CD4-positive, alpha-beta T cell treated with Interleukin-21 for 1 hour (primary cell): ENCODE measurements at regions not wholly inside any gene's neighbourhood (a gene's known extent, or its start where the extent isn't known, plus 50 kb on each side); places are given as distances from the start of the nearest gene placed in this dataset.

ENCODE experiments used
- DNase-seq: peaks from one replicate; pipeline ENCODE4 v3.0.0-alpha.2; 2020

DNA sequence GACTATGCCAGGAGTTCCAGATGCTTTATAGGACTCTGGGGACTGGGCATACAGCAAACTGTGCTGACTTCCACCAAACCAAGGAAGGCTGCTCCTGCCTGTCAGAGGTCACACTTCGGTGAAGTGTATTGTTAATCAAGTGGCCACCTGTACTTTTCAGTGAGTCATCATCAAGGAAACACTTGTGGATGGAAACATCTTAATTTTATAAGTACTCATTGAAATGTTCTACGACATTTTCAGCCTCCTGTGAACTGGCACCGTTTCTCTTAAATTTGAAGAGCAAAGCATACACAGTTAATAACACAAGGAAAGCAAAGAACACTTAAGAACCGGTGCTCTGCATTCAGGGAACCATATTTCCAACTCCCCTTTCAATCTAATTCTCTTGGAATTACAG, 801.7 kb upstream of the DPPA4 start:
- DNase-seq, result no peak

DNA sequence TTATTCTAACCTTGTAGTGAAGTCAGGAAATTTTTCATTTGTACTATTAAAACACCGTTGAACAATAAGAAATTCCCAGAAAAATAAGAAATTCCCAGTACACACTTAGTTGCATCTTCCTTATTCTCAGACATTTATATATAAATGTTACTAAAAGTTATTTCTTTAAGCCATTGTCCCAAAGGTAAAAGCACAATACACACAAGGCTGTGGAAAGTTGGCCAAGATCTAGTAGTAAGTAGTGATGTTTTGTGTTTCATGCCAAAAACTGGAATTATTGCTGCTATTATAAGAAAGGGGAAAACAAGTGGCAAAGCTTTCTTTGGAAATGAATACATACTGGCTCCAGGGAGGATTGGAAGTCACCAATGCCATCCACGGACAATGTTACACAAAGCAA, 802.5 kb upstream of the DPPA4 start:
- DNase-seq, result no peak

DNA sequence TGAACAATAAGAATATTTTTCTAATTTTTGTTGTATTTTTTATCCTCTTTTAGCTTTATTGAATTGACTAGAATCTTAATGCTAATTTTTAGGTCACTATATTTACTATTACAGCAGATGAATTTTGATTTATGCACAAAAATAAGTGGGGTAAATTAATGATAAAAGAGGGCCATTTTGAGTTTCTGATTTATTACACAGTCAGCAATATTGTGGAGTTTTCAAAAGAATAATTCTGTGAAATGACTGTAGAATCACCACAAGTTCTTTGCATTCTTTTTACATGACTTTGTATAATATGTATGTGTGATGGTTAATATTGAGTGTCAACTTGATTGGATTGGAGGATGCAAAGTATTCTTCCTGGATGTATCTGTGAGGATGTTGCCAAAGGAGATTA, 812.4 kb upstream of the DPPA4 start:
- no peak for DNase-seq

DNA sequence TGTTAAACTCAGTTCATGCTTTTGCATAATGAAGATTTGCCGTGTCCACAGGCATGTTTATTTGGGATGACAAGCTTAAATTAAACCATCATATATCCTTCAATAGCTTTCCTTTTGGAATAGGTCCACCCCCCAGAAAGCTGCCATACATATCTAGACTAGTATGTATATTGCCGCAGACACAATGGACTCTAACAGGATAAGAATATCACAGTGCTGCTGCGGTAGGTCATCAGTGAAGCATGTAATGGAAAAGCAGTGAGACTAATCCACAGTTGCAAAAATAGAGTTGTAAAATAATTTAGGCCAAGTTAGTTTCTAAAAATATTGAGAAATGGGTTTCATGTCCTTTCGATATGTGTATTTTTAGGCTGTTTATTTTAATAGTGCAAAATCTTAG, 819.9 kb upstream of the DPPA4 start:
- no peak for DNase-seq

DNA sequence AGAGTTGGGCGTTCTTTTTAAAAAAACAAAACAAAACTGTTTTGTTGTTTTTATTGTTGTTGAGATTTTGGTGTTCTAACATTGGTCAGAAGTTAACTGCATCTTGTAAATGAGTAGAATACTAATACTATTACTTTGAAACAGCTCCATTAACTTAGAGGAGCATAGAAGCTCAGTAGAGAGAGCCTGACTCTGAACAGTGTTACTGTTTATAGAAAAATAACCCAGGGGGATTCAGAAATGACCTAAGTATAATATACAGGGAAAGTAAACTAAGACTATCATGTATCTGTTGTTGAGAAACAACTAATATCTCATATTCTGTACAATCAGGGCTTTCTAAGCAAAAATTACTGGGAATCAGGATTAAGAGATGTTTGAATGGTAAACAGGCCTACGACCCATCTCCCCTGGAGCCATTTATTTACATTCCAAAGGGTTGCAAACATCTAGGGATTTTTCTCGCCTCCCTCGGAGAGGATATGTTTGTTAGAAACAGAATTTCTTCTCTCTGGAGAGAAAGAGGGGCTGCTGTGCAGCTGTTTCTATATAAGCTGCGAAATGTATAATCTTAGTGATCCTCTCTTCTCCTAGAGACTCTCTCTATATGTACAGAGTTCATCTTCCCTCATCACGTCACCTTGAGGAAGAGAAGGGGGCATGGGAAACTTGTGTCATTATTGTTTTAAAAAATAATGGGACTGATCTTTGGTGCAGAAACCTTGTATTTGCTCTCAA, 827.5 kb upstream of the DPPA4 start:
- DNase-seq, result no peak

DNA sequence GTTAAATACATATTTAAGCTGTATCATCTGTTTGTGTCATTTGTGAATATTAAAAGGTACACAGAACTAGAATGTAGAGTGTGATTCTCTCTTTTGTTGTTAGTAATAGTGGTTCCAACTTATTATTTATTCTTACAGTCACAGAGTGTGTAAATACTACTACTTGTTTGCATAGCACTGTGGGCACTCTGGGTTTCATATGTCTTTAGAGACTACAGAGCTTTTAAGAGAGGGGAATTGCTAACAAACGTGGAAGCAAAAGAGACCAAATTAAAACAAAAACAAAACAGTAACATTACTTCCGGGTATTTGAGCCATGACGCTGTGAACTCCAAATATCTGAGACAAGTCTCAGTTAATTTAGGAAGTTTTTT, 828.0 kb upstream of the DPPA4 start:
- no peak for DNase-seq

DNA sequence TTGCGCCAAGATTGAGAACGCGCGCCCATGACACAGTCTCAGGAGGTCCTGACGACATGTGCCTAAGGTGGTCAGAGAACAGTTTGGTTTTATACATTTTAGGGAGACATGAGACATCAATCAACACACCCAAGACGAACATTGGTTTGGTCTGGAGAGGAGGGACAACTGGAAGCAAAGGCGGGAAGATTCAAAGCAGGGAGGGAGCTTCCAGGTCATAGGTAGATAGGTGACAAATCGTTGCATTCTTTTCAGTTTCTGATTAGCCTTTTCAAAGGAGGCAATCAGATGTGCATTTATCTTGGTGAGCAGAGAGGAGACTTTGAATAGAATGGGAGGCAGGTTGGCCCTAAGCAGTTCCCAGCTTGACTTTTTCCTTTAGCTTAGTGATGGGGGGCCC, 828.4 kb upstream of the DPPA4 start:
- no peak for DNase-seq

DNA sequence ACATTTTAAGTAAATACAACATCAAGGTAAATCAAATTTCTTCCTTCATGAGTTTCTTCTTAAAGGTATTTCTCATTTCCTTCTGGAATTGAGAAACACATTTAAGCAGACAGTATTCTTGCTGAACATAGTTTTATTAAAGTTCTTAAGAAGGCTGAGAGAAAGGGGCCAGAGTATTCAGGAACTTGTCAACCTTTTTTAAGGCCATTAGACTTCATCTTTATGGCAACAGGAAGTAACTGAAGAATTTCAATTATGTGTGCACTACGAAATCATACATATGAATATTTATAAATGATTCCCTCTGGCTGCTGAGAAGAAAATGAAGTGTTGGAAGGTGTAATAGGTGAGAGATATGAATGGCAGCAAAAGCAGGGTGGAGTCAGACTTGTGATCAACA, 829.4 kb upstream of the DPPA4 start:
- no peak for DNase-seq

DNA sequence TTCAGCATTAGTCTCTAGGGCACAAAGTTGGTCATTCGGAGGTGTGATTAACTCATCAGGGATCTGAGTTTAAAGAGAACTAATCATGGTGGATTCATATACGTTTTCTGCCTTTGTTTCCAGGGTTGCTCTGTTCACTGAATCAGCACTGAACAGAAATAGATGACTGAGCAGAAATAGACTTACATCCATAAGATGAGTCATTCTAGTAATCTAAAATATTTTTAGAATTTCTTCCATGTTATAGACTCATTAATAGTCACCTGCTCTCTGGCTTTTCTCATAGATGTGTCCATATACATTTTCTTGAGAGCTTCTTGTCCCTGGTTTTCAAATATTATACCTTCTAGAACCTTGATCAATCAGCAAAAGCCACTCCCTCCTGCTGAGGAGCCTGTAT, 837.6 kb upstream of the DPPA4 start:
- no peak for DNase-seq

DNA sequence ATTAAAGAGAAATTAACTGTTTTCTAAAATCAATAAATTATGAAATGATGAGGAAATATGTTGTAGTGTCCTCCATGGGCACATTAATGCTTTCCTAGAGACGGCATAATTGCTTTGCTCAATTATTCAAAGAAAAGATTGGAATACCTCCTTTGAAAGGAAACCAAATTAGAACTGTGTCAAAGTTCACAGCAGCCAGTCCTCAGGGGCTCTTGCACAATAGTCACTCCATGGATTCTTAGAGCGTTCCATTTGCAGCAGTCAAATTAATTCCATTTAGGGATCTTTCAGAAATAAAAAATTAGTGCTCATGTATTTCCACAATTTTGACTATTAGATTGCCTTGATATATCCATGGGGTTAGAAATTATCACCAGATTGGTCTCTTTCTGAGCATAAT, 841.6 kb upstream of the DPPA4 start:
- no peak for DNase-seq

DNA sequence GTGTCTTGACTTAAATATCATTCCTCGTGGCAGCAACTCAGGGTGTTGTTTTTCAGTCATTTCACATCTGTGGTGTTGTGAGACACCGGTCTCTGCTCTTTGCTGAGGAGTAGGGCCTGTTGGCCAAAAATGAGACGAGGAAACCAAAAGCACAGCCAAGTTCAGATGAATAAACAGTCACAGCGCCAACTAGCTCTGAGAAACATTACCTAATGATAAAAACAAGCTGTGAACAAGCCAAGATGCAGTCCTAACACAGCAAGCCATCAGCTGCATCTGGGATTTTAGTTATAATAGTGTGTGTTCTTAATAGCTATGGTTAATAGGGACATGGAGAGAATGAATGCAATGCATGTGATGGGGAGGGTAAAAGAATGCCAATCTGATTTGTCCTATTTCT, 843.4 kb upstream of the DPPA4 start:
- DNase-seq, result no peak

DNA sequence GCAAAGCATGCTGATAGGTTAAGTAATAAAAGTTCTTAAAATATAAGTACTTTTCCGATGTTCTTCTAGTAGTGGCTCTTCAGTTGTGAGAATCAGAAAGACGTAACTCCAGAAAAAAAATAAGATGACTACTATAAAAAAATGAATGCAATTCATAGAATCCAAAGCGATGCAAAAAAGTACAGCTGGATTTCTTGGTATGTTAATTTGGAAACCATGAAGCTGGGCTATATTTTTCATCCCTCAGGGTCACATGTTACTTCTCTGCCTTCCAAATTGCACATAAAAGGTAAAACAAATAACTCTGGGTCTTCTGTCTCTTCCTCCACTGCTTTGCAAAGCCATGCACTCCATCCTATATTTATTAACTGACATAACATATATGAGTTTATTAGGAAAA, 843.9 kb upstream of the DPPA4 start:
- no peak for DNase-seq

DNA sequence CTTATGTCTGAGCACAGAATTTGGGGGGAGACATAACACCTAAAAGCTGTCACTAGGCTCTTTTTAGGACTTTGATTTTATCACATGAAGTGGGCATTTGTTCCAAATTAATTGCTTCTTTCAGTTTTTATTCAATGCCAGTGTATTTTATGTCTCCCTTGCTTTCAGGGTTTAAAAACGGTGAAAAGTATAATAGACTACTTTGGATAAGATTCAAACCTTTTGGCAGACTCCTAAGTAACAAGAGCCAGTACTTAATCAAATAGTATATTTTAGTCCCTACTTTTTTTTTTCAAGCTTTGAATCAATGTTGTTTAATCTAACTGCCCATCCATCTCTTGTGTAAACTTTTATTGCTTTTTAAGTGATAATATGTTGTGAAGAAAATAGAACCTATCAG, 847.2 kb upstream of the DPPA4 start:
- DNase-seq, result no peak

DNA sequence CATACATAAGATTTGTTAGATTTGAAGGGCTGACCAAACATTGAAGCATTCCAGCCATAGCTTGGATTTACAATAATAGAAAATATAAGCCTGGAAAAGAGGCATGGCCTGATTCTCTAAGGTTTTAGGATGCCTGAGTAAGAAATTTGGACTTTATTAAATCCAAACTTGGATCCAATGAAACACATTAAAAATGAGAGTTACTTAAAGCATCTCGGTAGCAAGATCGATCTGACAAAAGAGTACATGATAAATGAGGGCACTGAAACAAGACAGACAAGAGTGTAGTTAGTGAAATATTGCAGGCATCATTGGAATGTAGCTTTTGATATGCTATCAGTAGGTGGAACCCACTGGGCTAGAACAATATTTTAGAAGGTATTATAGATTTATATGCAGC, 855.7 kb upstream of the DPPA4 start:
- no peak for DNase-seq

DNA sequence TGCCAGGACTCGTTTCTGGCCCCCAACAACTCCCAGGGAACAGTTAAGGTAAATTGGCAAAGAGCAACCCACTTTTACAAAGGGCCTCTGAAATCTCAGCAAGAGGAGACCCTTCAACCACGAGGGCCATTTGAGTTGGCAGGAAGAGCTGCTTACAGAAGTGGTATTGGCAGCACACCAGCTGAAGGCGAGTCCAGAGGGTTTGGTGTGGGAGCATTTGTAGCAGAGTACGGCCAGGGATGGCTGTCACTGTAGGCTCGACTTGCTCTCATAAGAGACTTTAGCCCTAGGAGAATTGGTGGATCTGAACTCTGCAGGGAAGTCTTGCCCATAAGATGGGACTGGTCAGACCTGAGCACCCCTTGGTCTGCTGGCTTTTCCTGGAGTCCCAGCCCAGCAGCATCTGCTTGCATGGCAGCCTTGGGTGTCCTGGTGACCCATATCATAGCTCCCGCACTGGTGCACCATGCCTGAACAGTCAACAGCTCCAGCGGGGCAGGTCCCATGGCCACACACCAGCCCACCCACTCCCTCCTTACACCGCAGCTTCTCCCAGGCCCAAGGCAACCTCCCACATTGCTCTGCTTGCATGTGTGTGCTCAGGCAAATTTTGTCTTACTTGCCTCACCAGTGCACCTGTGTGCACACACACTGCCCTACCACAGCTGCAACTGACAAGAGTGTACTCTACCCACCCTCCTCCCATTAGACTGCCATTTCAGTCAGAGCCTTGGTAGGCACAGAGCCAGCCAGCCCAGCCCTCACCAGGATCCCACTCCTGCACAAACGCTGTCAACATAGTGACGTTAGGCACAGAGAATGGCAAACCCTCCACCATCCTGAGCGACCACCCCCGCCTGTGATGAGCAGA, 861.6 kb upstream of the DPPA4 start:
- DNase-seq, result no peak

DNA sequence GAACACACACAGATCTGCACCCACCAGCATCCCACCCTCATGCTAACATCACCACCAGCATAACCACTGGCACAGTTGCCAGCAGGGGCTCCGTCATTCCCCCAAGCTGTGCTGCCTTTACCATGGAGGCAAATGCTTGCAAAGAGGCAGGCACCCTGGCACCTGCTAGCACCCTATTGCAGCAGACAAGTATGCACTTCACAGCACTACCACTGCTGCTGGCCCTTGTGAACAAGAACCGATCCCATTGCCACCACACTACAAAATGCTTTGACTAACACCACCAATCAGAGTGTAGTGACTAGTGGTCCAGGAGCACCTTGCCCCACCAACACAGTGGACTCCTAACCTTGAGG, 862.2 kb upstream of the DPPA4 start:
- no peak for DNase-seq

DNA sequence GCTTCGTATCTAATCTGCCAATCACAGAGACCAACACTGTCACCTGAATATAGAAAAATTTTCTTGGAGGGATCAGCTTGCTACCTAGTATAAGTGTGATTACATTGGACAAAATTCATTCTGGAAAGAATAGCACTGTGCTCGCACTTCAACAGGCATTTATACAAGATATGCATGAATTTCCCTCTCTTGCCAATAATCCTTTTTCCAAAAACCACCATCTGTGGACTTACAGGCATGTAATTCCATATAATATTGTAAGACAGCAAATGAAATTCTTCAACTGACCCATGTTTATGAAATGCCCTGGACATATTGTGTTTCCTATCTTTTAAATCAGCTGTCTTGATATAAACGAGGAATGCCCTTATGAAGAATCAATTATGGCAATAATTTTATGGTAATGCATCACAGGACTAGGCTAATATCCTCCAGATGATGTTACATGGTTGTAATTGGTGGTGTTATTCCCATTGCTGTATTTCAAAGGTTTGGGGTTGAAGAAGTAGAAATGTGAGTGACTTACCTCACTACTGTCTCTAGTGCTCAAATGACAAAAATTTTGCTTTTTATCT, 861.4 kb upstream of the NECTIN3 start:
- no peak for DNase-seq

DNA sequence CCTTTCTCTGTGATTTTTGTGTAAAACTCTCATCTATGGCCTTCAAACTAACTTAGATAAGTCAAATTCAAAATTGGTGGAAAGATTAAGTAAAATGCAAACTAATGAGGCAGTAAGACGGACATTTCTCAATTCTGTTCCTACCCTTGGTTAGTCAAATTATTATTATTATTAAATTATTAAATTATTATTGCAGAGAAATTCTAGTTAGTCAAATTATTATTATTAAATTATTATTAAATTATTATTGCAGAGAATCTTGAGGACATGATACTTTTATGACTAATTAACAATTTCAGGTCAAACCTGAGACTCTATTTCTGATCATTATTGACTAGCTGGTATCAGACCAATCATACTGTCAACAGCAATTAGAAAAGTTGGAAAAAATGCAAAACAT, 845.0 kb upstream of the NECTIN3 start:
- no peak for DNase-seq

DNA sequence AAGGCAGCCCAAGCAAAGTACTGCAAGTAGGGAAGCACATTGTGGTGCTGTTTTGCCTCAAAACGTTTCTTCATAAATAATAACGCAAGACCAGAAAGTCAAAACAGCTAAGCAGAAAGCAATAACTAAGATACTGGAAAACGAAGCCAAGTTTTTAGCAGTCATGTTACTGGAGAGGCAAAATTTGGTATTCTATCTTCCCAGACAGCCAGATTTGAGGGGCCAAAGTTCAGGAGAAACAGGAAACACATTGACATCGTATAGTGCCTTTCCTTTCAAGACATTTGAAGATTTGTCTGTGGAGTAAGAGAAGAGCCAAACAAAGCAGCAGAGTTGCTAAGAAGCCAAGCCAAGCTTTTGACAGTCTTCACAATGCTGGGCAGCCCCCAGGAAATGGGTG, 843.6 kb upstream of the NECTIN3 start:
- DNase-seq, result no peak

DNA sequence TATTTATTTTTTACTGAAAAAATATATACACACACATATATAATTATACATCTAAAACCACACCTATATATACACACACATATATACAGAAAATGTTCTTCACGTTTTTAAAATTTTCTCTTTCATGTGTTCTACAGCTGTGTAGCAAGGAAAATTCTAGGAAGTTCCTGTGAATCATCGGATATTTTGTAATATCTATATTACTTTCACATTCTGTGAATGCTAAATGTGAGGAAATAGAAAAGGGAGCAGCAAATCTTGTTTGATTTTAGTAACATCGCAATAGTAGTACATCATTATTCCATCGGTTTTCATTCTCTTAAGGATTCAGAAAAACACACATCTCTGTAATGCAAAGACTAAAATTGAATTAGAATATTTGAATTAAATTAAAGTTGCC, 836.8 kb upstream of the NECTIN3 start:
- DNase-seq, result no peak

DNA sequence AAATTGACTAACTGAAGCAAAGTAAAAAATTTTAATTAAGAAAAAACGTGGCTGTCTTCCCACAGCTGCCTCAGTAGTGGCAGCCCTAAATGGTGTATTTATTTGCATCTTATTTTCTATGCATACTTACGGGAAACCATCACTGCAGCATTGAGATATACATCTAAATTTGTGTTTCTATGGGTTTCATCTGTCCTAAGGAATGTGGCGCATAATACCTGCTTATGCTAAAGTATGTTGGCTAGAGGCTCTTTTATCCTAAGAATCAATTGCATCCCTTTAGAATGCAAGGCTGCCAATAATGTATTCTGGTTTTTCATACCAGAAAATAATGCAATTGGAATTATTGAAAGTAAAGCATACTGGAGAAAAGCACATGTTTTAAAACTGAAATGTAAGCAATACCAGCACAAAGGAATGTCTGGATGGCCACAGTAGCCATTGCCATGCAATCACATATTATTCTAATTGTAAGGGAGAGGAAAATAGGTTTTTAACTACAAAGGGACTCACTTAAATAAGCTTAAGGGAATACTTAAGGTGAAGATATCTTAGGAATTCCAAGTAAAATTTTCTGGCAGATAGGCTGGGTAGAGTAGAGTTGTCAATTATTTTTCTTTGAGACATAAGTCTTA, 834.5 kb upstream of the NECTIN3 start:
- no peak for DNase-seq

DNA sequence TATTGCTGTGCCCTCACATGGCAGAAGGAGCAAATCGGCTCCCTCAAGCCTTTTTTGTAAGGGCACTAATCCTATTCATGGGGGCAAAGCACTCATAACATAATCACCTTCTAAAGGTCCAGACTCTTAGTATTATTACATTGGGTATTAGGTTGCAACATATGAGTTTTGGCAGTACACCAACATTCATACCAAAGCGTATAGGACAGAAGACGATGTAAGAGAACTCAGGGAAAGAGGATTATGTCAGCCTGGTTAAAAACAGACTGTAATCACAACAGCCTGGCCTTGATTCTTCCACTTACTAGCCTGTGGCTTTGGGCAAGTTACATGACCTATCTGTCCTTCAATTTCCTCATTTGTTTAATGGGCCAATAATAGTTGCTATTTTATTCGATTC, 828.5 kb upstream of the NECTIN3 start:
- no peak for DNase-seq

DNA sequence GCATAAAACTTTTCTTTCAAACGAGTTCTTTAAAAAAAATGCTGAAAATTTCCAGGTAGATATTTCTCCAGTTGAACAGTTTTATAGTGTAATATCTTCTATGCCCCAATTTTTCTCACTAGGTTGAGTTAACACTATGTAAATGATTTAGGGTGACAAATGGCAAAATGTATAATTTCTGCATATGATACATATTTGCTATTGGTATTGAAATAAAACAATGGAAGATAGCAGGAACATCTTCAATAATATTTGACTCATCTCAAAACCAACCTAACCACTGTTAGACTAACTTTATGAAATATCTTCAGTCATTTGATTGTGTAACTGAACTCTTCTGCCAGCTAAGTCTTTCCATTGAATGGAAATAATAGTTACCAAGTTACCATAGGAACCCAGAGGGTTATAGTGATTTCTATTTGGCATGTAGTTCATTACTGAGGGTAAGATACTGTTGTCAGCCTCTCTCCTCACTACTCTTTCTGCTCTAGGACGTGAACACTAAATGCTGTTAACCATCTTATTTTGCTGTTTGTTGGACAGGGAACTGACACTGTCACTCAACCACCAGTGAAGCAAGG, 824.7 kb upstream of the NECTIN3 start:
- DNase-seq, result no peak

DNA sequence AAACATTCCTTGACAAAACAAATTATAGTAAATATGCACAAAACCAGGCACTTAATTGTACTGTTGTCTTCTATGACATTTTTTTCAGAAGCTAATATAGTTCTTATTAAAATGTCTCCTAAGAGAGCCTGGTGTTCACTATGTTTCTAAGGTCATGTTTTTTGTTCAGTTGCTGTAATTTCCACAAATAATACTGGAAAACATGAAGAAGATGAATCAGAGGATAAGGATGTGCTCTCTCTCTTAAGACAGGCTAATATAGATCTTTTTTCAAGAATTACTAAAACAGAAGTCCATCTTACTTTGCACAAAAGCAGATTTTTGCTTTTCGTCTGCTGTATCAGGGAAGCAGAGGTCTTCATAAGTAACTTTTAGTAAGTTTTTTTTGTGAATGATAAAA, 823.0 kb upstream of the NECTIN3 start:
- no peak for DNase-seq
